Stomach (tissue), 4 donors: ENCODE measurements at regions not wholly inside any gene's neighbourhood (a gene's known extent, or its start where the extent isn't known, plus 50 kb on each side); places are given as distances from the start of the nearest gene placed in this dataset.

Experiments
- EP300 ChIP-seq: sonication (generic); formaldehyde crosslinking; IDR thresholded peaks from one replicate; pipeline ENCODE4 v1.6.1; 2017; ENCODE audit warnings: antibody characterized with exemption
- POLR2A ChIP-seq, 4 donors: fragments of 450-650 bp; IDR thresholded peaks; one replicate each; pipeline ENCODE4 v1.6.1; 2016; ENCODE audit warnings: antibody characterized with exemption in 4 of 4, control low read depth in 2 of 4, mild to moderate bottlenecking in 1 of 4, moderate library complexity in 1 of 4
- TF ChIP-seq, protein P1 (sequence below), 7 experiments: fragments of 450-650 bp in 4 of 7; fragments of 200-600 bp in 3 of 7; sonication (generic) in 3 of 7; IDR thresholded peaks; one replicate each; pipeline ENCODE4 v1.5.1; 2016 to 2019; ENCODE audit warnings: antibody characterized with exemption in 7 of 7, control low read depth in 2 of 7, mild to moderate bottlenecking in 1 of 7

DNA sequence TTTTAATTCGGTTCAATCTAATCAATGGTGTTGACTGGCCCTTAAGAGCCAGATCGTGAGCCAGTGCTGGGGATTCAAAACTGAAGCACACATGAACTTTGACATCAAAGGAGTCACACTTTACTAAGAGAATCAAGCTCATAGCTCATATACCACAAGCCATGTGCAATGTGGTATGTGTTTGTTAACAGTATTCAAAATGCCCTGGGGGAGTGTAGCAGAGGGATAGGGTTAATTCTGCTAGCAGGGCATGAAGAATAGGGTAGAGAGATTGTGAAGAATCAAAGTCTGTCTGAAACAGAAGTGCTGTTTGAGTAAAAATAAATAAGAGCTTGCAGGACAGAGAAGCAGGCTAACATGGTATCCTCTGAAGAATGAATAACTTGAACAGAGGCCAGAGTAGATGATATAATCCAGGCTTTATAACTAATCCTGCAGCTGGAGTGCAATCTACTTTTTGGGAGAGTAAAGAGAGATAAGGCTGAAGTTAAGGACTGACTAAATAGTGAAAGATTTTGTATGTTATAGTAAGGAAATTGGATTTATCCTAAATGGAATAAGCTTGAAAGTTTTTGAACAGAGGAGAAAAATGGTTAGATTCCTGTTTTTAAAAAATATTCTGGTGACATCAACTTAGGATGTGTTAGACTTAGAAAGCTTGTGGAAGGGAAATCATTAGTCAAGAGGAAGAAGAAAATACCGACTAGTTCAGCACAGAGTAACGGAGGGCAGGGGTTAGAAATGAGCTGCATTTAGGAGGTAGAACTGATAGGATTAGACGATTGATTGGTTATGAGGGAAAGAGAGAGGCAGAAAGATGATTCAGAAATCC, 292.0 kb downstream of the NFKBIZ start:
- TF ChIP-seq EP300, result no peak
- TF ChIP-seq, protein P1, sequence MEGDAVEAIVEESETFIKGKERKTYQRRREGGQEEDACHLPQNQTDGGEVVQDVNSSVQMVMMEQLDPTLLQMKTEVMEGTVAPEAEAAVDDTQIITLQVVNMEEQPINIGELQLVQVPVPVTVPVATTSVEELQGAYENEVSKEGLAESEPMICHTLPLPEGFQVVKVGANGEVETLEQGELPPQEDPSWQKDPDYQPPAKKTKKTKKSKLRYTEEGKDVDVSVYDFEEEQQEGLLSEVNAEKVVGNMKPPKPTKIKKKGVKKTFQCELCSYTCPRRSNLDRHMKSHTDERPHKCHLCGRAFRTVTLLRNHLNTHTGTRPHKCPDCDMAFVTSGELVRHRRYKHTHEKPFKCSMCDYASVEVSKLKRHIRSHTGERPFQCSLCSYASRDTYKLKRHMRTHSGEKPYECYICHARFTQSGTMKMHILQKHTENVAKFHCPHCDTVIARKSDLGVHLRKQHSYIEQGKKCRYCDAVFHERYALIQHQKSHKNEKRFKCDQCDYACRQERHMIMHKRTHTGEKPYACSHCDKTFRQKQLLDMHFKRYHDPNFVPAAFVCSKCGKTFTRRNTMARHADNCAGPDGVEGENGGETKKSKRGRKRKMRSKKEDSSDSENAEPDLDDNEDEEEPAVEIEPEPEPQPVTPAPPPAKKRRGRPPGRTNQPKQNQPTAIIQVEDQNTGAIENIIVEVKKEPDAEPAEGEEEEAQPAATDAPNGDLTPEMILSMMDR (IDR thresholded peaks at IDR 0.05), result no peak
- no peak for TF ChIP-seq POLR2A (IDR thresholded peaks at IDR 0.05)
